ENCODE measurements at regions not wholly inside any gene's neighbourhood (a gene's known extent, or its start where the extent isn't known, plus 50 kb on each side); places are given as distances from the start of the nearest gene placed in this dataset.

DNA sequence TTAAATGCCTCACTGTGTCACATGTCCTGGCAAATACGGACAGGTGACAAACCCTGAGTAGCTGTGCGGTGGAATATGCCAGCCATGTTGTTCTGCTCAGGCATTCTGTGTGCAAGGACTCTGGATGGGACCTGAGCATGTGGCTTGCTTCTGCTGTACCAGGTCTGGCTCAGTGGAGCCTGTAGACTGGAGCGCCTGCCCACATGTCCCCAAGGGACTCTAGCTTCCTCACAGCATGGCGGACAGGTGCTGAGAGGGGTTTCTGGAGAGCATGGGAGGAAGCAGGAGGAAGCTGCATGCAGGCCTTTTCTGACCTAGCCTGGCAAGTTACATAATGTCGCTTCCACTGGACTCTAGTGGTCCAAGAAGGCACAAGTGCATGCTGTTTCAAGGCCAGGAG, 96.3 kb downstream of the PLXNA1 start:
- no CpG with 5 or more reads among the region's 5 CpGs for WGBS (ENCODE audit: extremely low coverage, insufficient read length, low lambda C conversion rate)

More for the DNA sequence above, 96.3 kb downstream of the PLXNA1 start:
- Histone ChIP-seq H3T11ph (ENCODE audit: low read length) (no peak overlapping the region), H2BK120ac (ENCODE audit: low read depth, low read length, poor library complexity, severe bottlenecking) (no peak overlapping the region), H4K91ac (ENCODE audit: insufficient read length, low read depth, low read length) (no peak overlapping the region), H3K4me1 (ENCODE audit: insufficient read depth, low read length) (no peaks in the 10 kb centered on the region), H3K79me2 (ENCODE audit: insufficient read depth, low read length) (no peaks in the 10 kb centered on the region), H2BK15ac (ENCODE audit: low read depth, low read length) (no peak overlapping the region), H3K27ac (ENCODE audit: insufficient read length, low read depth, low read length) (no peak overlapping the region), H2BK5ac (ENCODE audit: insufficient read length, low read length) (no peak overlapping the region), H3K4ac (ENCODE audit: low read depth, low read length) (no peak overlapping the region), H2AFZ (ENCODE audit: low read length) (no peak overlapping the region), H2BK20ac (ENCODE audit: low read depth, low read length, poor library complexity, severe bottlenecking) (no peak overlapping the region), H3K23me2 (ENCODE audit: insufficient read length, low read depth, low read length, poor library complexity, severe bottlenecking) (no peaks in the 10 kb centered on the region), H3K27me3 (ENCODE audit: insufficient read depth, low read length) (no peaks in the 10 kb centered on the region), H3K9ac (ENCODE audit: extremely low read depth, insufficient read length, low read length) (no peak overlapping the region), H2AK5ac (ENCODE audit: insufficient read length, low read length) (no peak overlapping the region), H3K4me2 (ENCODE audit: insufficient read depth, insufficient read length, low read length) (no peak overlapping the region), H3K56ac (ENCODE audit: insufficient read length, low read depth, low read length) (no peak overlapping the region), H3K18ac (ENCODE audit: insufficient read length, low read depth, low read length) (no peak overlapping the region), H3K14ac (ENCODE audit: insufficient read depth, low read length) (no peak overlapping the region), H4K8ac (replicated peaks; ENCODE audit: insufficient read length, low read depth, low read length) (no peak overlapping the region), H3K79me1 (ENCODE audit: insufficient read depth, low read depth, low read length, poor library complexity, severe bottlenecking) (no peaks in the 10 kb centered on the region), H4K20me1 (ENCODE audit: control insufficient read depth, insufficient read depth, insufficient read length) (no peaks in the 10 kb centered on the region), H3K9me3 (ENCODE audit: control insufficient read depth, low read depth, low read length) (no peaks in the 10 kb centered on the region), H3K23ac (ENCODE audit: insufficient read length, low read depth, low read length) (no peak overlapping the region), H2BK12ac (ENCODE audit: insufficient read length, low read depth, low read length) (no peak overlapping the region), H4K5ac (ENCODE audit: insufficient read length, low read depth, low read length) (no peak overlapping the region)
- peaks cover 0 to 3% of the 10 kb centered on the region in 2 experiments; a peak in 1 of 5 replicates for H3K9me3 Mint-ChIP-seq
- peaks cover 0 to 4% of the 10 kb centered on the region in 2 experiments; a peak in 1 of 4 replicates for H3K4me1 Mint-ChIP-seq
- peaks cover 0 to 6% (median 0%) of the 10 kb centered on the region in 3 experiments; a peak in 1 of 7 replicates for H3K36me3 Mint-ChIP-seq (ENCODE audit: insufficient read depth in 1 of 3, low read depth in 3 of 3)
- peaks cover 4% of the 10 kb centered on the region for H3K27me3 Mint-ChIP-seq (ENCODE audit: low read depth)
- TF ChIP-seq, protein P1, sequence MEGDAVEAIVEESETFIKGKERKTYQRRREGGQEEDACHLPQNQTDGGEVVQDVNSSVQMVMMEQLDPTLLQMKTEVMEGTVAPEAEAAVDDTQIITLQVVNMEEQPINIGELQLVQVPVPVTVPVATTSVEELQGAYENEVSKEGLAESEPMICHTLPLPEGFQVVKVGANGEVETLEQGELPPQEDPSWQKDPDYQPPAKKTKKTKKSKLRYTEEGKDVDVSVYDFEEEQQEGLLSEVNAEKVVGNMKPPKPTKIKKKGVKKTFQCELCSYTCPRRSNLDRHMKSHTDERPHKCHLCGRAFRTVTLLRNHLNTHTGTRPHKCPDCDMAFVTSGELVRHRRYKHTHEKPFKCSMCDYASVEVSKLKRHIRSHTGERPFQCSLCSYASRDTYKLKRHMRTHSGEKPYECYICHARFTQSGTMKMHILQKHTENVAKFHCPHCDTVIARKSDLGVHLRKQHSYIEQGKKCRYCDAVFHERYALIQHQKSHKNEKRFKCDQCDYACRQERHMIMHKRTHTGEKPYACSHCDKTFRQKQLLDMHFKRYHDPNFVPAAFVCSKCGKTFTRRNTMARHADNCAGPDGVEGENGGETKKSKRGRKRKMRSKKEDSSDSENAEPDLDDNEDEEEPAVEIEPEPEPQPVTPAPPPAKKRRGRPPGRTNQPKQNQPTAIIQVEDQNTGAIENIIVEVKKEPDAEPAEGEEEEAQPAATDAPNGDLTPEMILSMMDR (conservative IDR thresholded peaks at IDR 0.05), result no peak
- H3K4me3 Mint-ChIP-seq, result no peak overlapping the region
- no peak overlapping the region for H3K27ac Mint-ChIP-seq
- DNase-seq, result no peak

Data from H9 (cell line).